Activated T-helper 9 cell treated with anti-CD3 and anti-CD28 coated beads, Interleukin-2, amount 50 U/mL, for 16 hours (primary cell): ENCODE measurements at regions not wholly inside any gene's neighbourhood (a gene's known extent, or its start where the extent isn't known, plus 50 kb on each side); places are given as distances from the start of the nearest gene placed in this dataset.
"Not testable (repeated sequence)": the region's sequence is repeated elsewhere in the genome, so short reads cannot be mapped to it uniquely, and the experiment has no call there.

Experiments used
- DNase-seq: peaks from one replicate; pipeline ENCODE4 v3.0.0-alpha.2; 2020; ENCODE audit warnings: low read depth

DNA sequence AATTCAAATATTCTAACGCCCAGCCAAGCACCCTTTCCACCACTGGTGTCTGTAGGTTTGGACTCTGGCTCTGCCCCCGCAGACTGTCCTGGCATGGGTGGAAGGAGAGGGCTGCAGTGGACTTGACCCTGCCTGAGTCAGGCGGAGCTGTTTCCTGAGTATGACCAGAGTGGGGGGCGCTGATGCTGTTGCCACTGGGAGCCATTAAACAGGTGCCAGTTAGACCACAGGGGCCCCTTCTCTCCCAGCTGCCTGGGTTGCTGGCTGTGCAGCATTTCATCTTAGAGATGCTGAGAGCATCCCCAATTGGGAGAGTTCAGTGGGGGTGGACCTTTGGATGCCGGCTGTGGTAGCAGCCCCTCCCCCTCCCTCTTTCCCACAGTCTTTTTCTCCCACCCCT is 539.5 kb downstream of the MATN1 start:
- no peak for DNase-seq

- no peak for DNase-seq
Observed at GRCh38 chr1:30183006-30183405, 540.4 kb downstream of the MATN1 start.

GRCh38 chr1:30179942-30180543 is 543.3 kb downstream of the MATN1 start:
- no peak for DNase-seq

DNA sequence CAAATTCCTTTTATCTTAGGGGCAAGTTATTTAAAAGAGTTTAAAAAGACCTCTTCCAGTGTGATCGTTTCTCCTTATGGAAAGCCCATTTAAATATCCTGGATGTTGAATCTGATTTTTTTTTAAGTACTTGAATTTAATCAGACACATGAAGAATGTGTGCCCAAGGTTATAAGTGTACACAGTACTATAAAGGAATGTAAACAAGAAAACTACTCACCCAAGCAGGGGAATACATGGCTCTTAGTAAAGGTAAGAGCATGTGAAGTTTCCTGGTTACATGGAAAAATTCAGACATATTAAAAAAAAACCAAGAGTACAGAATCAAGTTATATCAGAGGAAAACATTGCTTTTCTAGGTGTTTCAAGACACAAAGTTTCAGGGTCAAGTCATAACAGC is 546.9 kb downstream of the MATN1 start:
- no peak for DNase-seq

GRCh38 chr1:30174499-30174898 is 548.9 kb downstream of the MATN1 start:
- DNase-seq = no peak

GRCh38 chr1:30173560-30173959 is 549.8 kb downstream of the MATN1 start:
- no peak for DNase-seq

DNA sequence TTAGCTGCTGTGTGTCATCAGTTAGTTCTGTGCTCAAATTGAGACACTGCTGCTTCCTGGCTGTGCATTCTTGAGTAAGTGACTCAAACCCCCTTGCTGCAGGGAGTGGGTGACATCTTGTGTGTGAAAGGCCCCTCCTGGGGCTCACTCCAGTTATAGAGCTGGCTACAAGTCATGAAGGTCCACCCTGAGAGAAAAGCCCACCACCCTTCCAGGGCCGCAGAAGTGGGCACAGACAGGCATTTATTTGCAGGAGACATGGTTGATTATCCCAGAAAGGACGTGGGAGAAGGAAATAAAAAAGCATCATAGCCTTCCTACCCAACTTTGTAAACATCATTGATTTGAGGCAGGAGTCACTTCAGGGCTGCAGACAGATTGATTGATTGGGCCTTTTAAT is 550.6 kb downstream of the MATN1 start:
- no peak for DNase-seq

DNA sequence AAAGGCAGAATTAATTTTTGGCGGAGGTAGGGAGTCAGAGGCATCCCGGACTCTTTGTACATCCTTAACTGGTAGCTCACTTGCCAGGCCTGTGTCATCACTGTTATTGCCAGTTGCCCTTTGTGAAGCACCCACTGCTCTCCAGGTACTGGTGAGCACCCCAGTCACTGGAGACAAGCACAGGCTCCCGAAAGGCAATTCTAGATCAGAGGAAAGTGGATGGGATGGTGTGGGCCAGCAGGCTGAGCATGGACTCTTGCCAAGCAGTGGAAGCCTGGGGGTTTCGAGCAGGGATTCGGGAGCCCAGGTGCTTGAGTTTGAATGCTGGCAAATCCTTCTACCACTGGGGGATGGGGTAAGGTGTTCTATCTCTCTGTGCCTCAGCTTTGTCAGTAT is 551.1 kb downstream of the MATN1 start:
- DNase-seq = no peak

DNA sequence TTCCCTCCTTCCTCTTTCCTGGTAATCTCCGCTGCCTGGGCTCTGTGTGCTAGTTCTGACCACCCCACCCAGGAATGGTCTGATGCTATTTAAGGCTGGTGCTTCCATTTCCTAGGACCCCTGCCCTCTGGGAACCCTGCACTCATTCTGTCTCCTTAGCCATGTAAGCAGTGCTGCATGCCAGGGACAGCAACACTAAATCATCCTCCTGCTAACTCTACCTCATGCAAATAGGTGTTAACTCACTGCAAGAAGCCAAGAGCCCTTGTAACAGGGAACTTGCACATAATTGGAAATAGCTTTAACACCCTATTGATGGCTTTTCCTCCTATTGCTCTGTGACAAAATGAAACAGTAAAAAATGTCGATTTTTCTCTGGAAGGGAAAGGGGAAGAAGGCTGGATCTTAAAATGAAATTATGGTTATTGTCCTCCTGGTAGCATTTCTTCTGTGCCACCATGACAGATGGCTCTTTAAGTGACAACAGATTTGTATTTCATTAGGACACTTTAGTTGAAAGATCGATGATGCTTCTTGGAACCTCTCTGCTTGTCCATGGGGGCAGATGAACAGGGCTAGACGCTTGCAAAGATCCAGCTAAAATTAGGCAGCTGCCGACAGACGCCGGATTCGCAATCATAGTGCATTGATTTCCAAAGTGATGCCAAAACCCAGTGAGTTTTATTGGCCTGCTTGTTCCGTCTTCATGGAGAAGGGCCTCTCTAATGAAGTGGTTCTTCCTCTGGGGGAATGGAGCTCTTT is 551.7 kb downstream of the MATN1 start:
- DNase-seq = no peak

DNA sequence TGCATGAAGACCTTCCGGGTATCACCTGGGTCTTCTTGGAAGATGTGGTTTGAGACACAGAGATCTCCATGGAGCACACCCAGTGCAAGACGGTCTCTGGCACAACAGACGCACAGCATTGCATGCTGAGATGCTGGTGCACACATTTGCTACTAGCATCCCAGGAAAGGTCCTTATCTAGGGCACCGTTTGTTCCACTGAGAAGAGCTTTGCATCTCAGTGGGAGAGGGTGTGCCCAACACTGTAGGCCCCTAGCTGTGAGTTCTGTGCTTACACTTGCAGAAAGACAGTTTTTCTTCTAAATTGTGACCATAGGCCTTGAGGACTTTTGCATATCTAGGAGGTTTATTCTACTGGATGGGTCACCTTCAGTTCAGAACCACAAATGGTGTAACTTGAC is 554.1 kb downstream of the MATN1 start:
- DNase-seq = no peak

GRCh38 chr1:30166174-30166573 is 557.2 kb downstream of the MATN1 start:
- no peak for DNase-seq

GRCh38 chr1:30165116-30165515 is 558.3 kb downstream of the MATN1 start:
- no peak for DNase-seq

DNA sequence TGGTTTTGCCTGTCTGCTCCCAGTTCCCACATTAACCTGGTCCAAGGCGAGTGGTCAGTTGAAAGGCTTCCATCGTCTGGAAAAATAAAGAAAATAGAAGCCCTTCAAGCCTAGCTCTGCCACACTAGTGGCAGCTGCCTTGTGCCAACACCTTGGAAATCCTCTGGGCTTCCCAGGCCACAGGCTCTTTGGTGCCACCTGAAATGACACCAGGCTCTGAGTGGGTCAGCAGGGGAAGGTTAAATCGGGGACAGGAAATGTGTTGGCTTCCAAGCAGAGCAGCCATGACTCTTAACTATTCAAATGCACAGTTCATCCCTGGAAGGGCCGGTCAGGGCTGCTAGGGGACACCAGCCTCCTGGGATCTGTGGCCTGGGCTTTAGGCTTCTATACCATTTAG is 558.7 kb downstream of the MATN1 start:
- no peak for DNase-seq

DNA sequence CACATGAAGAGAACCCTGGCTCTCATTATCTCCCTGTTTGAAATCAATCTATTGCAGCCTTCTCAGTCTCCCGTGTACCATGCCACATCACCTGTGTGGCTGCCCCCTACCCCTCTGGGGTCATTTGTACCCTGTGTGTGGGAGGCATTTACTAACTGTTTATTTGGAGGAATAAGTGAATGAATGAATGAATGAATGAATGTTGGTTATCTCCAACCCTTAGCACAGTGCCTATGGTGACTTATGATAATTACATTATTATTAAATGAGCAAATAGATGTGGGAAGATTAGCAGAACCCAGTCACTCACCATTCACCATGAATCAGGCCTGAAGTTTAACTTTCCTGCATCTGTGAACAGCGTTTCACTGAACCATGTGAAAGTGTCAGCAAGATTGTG is 560.8 kb downstream of the MATN1 start:
- DNase-seq = no peak

DNA sequence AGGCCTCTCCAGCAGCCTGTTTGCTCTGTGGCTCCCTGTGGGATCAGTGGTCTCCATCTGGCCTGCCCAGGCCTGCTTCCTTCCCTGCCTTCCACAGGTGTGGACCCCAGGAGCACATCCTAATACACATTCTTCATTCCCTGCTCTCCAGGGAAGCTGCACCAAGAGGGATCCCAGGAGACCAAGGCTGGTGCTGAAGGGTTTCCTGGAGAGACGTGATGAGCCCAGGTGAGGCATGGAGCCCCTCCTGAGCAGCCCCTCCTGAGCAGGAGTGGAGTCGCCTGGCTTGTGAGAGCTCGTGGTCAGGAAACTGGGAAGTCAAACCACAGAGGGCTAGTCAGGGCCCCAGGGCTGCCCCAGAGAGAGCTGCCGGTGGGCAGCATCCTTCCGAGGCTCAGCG is 561.4 kb downstream of the MATN1 start:
- DNase-seq = no peak

GRCh38 chr1:30160999-30161689 is 562.2 kb downstream of the MATN1 start:
- DNase-seq = no peak

DNA sequence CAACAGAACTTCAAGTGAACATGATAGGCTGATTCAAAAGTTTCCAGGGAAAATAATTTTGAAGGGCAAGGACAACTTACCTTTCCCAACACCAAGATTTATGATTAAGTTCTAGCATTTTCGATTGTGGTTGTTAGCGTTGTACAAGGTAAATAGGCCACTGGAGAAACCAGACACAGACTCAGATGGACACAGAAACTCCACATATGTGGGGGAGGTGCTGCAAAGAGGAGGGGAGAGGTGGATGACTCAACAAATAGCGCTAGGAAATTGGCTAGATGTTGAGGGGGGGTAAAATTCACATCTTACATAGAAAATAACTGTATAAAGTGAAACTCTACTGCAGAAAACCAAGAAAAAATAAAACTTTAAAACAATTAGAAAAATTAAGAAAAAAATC is 564.4 kb downstream of the MATN1 start:
- DNase-seq = no peak

DNA sequence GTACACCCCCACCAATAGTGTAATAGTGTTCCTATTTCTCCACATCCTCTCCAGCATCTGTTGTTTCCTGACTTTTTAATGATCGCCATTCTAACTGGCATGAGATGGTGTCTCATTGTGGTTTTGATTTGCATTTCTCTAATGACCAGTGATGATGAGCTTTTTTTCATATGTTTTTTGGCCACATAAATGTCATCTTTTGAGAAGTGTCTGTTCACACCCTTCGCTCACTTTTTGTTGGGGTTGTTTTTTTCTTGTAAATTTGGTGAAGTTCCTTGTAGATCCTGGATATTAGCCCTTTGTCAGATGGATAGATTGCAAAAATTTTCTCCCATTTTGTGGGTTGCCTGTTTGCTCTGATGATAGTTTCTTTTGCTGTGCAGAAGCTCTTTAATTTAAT is 567.7 kb downstream of the MATN1 start:
- not testable (repeated sequence) for DNase-seq

DNA sequence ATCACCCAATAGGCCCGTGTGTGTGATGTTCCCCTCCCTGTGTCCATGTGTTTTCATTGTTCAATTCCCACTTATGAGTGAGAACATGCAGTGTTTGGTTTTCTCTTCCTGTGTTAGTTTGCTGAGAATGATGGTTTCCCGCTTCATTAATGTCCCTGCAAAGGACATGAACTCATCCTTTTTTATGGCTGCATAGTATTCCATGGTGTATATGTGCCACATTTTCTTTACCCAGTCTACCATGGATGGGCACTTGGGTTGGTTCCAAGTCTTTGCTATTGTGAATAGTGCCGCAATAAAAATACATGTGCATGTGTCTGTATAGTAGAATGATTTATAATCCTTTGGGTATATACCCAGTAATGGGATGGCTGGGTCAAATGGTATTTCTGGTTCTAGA is 568.1 kb downstream of the MATN1 start:
- not testable (repeated sequence) for DNase-seq

GRCh38 chr1:30153743-30154449 is 569.5 kb downstream of the MATN1 start:
- DNase-seq = no peak

GRCh38 chr1:30151826-30152225 is 571.6 kb downstream of the MATN1 start:
- DNase-seq = no peak

DNA sequence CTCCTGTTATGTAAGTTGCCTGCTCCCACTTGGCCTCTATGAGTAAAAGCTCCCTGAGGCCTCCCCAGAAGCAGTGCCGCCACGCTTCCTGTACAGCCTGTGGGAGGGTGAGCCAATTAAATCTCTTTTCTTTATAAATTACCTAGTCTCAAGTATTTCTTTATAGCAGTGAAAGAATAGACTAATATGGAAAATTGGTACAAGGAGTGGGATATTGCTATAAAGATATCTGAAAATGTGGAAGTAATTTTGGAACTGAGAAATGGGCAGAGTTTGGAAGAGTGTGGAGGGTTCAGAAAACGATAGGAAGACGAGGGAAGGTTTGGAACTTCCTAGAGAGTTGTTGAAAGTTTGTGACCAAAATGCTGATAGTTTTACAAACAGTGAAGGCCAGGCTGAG is 572.3 kb downstream of the MATN1 start:
- DNase-seq = no peak

DNA sequence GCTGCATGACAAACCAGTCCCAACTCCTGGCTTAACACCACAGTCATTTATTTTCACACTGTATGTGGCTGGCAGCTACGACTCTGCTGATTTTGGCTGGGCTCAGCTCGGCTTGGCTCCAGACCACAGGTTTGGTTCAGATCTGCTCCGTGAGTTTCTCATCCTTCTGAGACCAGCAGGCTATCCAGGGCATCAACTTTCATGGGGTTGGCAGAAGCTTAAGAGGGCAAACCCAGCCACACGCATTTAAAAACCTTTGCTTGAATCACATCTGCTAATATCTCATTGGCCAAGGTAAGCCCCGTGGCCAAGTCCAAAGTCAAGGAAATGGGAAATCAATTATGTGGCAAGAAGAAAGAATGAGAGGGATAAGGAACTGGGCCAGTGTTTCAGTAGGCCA is 574.2 kb downstream of the MATN1 start:
- DNase-seq = no peak
